Astrocyte (in vitro differentiated cells and primary cell): ENCODE measurements at regions not wholly inside any gene's neighbourhood (a gene's known extent, or its start where the extent isn't known, plus 50 kb on each side); places are given as distances from the start of the nearest gene placed in this dataset.

ENCODE experiments used
- DNase-seq: peaks from one replicate; pipeline ENCODE4 v3.0.0-alpha.2; 2010; ENCODE audit warnings: low read depth
- FAIRE-seq: peaks from 2 replicates; lab custom pipeline; 2011; peaks lifted over from hg19 to GRCh38; lab: Jason Lieb, UNC
- H2AFZ ChIP-seq: 2 replicates; pipeline ENCODE4 v1.6.0; 2012; ENCODE audit warnings: low read depth, low read length, inconsistent platforms
- H3K27ac ChIP-seq: 2 replicates; pipeline ENCODE4 v1.5.1; 2011; ENCODE audit warnings: low read depth, low read length, inconsistent platforms
- H3K27me3 ChIP-seq: 2 replicates; pipeline ENCODE4 v1.6.0; 2011; ENCODE audit warnings: low read length, inconsistent platforms; ENCODE audit not compliant: insufficient read depth
- H3K36me3 ChIP-seq: 2 replicates; pipeline ENCODE4 v1.5.1; 2011; ENCODE audit warnings: low read length, inconsistent platforms; ENCODE audit not compliant: insufficient read depth
- H3K4me1 ChIP-seq: 2 replicates; pipeline ENCODE4 v1.5.1; 2011; ENCODE audit warnings: low read length, inconsistent platforms; ENCODE audit not compliant: insufficient read depth
- H3K4me2 ChIP-seq: 2 replicates; pipeline ENCODE4 v1.6.0; 2012; ENCODE audit warnings: low read length, inconsistent platforms
- H3K4me3 ChIP-seq: 2 replicates; pipeline ENCODE4 v1.5.1; 2011; ENCODE audit warnings: low read depth, mild to moderate bottlenecking, low read length, inconsistent platforms; ENCODE audit not compliant: insufficient read depth
- H3K79me2 ChIP-seq: 2 replicates; pipeline ENCODE4 v1.6.0; 2012; ENCODE audit warnings: mild to moderate bottlenecking, low read length, inconsistent platforms; ENCODE audit not compliant: insufficient read depth
- H3K9ac ChIP-seq: 2 replicates; pipeline ENCODE4 v1.6.0; 2012; ENCODE audit warnings: mild to moderate bottlenecking, low read length, inconsistent platforms
- H3K9me3 ChIP-seq: 2 replicates; pipeline ENCODE4 v1.5.1; 2012; ENCODE audit warnings: low read depth, mild to moderate bottlenecking, low read length, inconsistent platforms; ENCODE audit not compliant: insufficient read depth
- H4K20me1 ChIP-seq: 2 replicates; pipeline ENCODE4 v1.6.0; 2012; ENCODE audit warnings: low read length, inconsistent platforms; ENCODE audit not compliant: insufficient read depth
- H3K27ac Mint-ChIP-seq: one replicate; pipeline ENCODE4 v1.8.0; 2021; ENCODE audit warnings: mild to moderate bottlenecking, mixed read lengths; ENCODE audit not compliant: unreplicated experiment
- H3K27me3 Mint-ChIP-seq: one replicate; pipeline ENCODE4 v1.8.0; 2021; ENCODE audit warnings: low read depth, mixed read lengths; ENCODE audit not compliant: unreplicated experiment
- H3K36me3 Mint-ChIP-seq: one replicate; pipeline ENCODE4 v1.8.0; 2021; ENCODE audit warnings: low read depth, mixed read lengths; ENCODE audit not compliant: unreplicated experiment
- H3K4me1 Mint-ChIP-seq: one replicate; pipeline ENCODE4 v1.8.0; 2021; ENCODE audit warnings: low read depth, mixed read lengths; ENCODE audit not compliant: unreplicated experiment
- H3K4me3 Mint-ChIP-seq: one replicate; pipeline ENCODE4 v1.8.0; 2021; ENCODE audit warnings: mild to moderate bottlenecking, moderate library complexity, mixed read lengths; ENCODE audit not compliant: unreplicated experiment
- H3K9me3 Mint-ChIP-seq: one replicate; pipeline ENCODE4 v1.8.0; 2021; ENCODE audit warnings: mild to moderate bottlenecking, mixed read lengths; ENCODE audit not compliant: unreplicated experiment
- CTCF ChIP-seq: IDR thresholded peaks from 2 replicates; pipeline ENCODE4 v1.5.1; 2011; ENCODE audit warnings: low read depth, mild to moderate bottlenecking, inconsistent platforms, low read length, moderate library complexity; ENCODE audit not compliant: insufficient read depth
- EZH2 ChIP-seq: IDR thresholded peaks from 2 replicates; pipeline ENCODE4 v1.6.1; 2012; ENCODE audit warnings: mild to moderate bottlenecking, low read length, inconsistent platforms; ENCODE audit not compliant: insufficient read depth

- Mint-ChIP-seq H3K4me3 (no peak overlapping the region), H3K4me1 (no peaks in the 10 kb centered on the region), H3K9me3 (peaks cover 2% of the 10 kb centered on the region), H3K36me3 (no peaks in the 10 kb centered on the region), H3K27ac (no peak overlapping the region), H3K27me3 (peaks cover 36% of the 10 kb centered on the region)
- Histone ChIP-seq H3K4me1 (no peaks in the 10 kb centered on the region), H3K4me3 (no peak overlapping the region), H3K4me2 (no peak overlapping the region), H4K20me1 (no peaks in the 10 kb centered on the region), H3K79me2 (no peaks in the 10 kb centered on the region), H3K27me3 (peaks cover 40% of the 10 kb centered on the region), H2AFZ (no peak overlapping the region), H3K9ac (no peak overlapping the region), H3K9me3 (no peaks in the 10 kb centered on the region), H3K36me3 (no peaks in the 10 kb centered on the region), H3K27ac (no peak overlapping the region)
- DNase-seq (no peak), FAIRE-seq (no peak)
- TF ChIP-seq EZH2 (no peak), CTCF (no peak)
Observed at GRCh38 chr10:71143610-71144009, 68.8 kb upstream of the UNC5B start.

GRCh38 chr10:71144824-71145223, 67.5 kb upstream of the UNC5B start:
- Mint-ChIP-seq H3K27ac (no peak overlapping the region), H3K9me3 (peaks cover 2% of the 10 kb centered on the region), H3K36me3 (no peaks in the 10 kb centered on the region), H3K4me3 (no peak overlapping the region), H3K27me3 (peaks cover 25% of the 10 kb centered on the region), H3K4me1 (no peaks in the 10 kb centered on the region)
- Histone ChIP-seq H3K9ac (no peak overlapping the region), H2AFZ (no peak overlapping the region), H3K4me3 (no peak overlapping the region), H3K27me3 (peaks cover 29% of the 10 kb centered on the region), H3K36me3 (no peaks in the 10 kb centered on the region), H3K4me2 (no peak overlapping the region), H3K4me1 (no peaks in the 10 kb centered on the region), H3K27ac (no peak overlapping the region), H3K79me2 (no peaks in the 10 kb centered on the region), H3K9me3 (no peaks in the 10 kb centered on the region), H4K20me1 (no peaks in the 10 kb centered on the region)
- FAIRE-seq: no peak
- TF ChIP-seq EZH2 (no peak), CTCF (no peak)
- DNase-seq: no peak

GRCh38 chr10:71145352-71145945, 66.9 kb upstream of the UNC5B start:
- FAIRE-seq (no peak), DNase-seq (no peak)
- no peaks in the 10 kb centered on the region for H4K20me1 ChIP-seq
- peaks cover 29% of the 10 kb centered on the region for H3K27me3 ChIP-seq
- Mint-ChIP-seq H3K27me3 (peaks cover 24% of the 10 kb centered on the region), H3K4me3 (no peak overlapping the region), H3K4me1 (no peaks in the 10 kb centered on the region), H3K27ac (no peak overlapping the region), H3K9me3 (peaks cover 2% of the 10 kb centered on the region), H3K36me3 (no peaks in the 10 kb centered on the region)
- H3K27ac ChIP-seq: no peak overlapping the region
- H3K79me2 ChIP-seq: no peaks in the 10 kb centered on the region
- no peak overlapping the region for H3K4me2 ChIP-seq
- H3K9ac ChIP-seq: no peak overlapping the region
- H2AFZ ChIP-seq: no peak overlapping the region
- no peaks in the 10 kb centered on the region for H3K9me3 ChIP-seq
- H3K4me3 ChIP-seq: no peak overlapping the region
- TF ChIP-seq EZH2 (no peak), CTCF (no peak)
- H3K36me3 ChIP-seq: no peaks in the 10 kb centered on the region
- no peaks in the 10 kb centered on the region for H3K4me1 ChIP-seq
